Middle frontal gyrus (tissue), 1 donor: ENCODE measurements at regions not wholly inside any gene's neighbourhood (a gene's known extent, or its start where the extent isn't known, plus 50 kb on each side); places are given as distances from the start of the nearest gene placed in this dataset.

Source experiments
- DNase-seq: peaks from one replicate; pipeline ENCODE4 v3.0.0-alpha.2; 2015; ENCODE audit warnings: low spot score; ENCODE audit errors: extremely low spot score

GRCh38 chr18:78145096-78145495, 834.5 kb upstream of the SALL3 start:
- no peak for DNase-seq

GRCh38 chr18:78146136-78147085, 833.2 kb upstream of the SALL3 start:
- DNase-seq = no peak

GRCh38 chr18:78150590-78150989, 829.0 kb upstream of the SALL3 start:
- DNase-seq = no peak

- DNase-seq = no peak
Observed at GRCh38 chr18:78151234-78151633, 828.4 kb upstream of the SALL3 start.

GRCh38 chr18:78151948-78152725, 827.5 kb upstream of the SALL3 start:
- no peak for DNase-seq

- no peak for DNase-seq
Observed at GRCh38 chr18:78153362-78153761, 826.3 kb upstream of the SALL3 start.

GRCh38 chr18:78154444-78154843, 825.2 kb upstream of the SALL3 start:
- no peak for DNase-seq

GRCh38 chr18:78154853-78155252, 824.8 kb upstream of the SALL3 start:
- DNase-seq = no peak

- no peak for DNase-seq
Observed at GRCh38 chr18:78156466-78156865, 823.2 kb upstream of the SALL3 start.

GRCh38 chr18:78158943-78159342, 820.7 kb upstream of the SALL3 start:
- no peak for DNase-seq

GRCh38 chr18:78159397-78159796, 820.2 kb upstream of the SALL3 start:
- no peak for DNase-seq

GRCh38 chr18:78160961-78161656, 818.5 kb upstream of the SALL3 start:
- DNase-seq = no peak

GRCh38 chr18:78165525-78165924, 814.1 kb upstream of the SALL3 start:
- no peak for DNase-seq

GRCh38 chr18:78168526-78168925, 811.1 kb upstream of the SALL3 start:
- DNase-seq = no peak

GRCh38 chr18:78169174-78169864, 810.3 kb upstream of the SALL3 start:
- DNase-seq = no peak

- no peak for DNase-seq
Observed at GRCh38 chr18:78171954-78172353, 807.7 kb upstream of the SALL3 start.

GRCh38 chr18:78174737-78175136, 804.9 kb upstream of the SALL3 start:
- no peak for DNase-seq

- no peak for DNase-seq
Observed at GRCh38 chr18:78178812-78179211, 800.8 kb upstream of the SALL3 start.

- DNase-seq = no peak
Observed at GRCh38 chr18:78180741-78181140, 798.9 kb upstream of the SALL3 start.

- no peak for DNase-seq
Observed at GRCh38 chr18:78183815-78184214, 795.8 kb upstream of the SALL3 start.

GRCh38 chr18:78191276-78191675, 788.3 kb upstream of the SALL3 start:
- DNase-seq = no peak
